Keratinocyte (primary cell): ENCODE measurements at regions not wholly inside any gene's neighbourhood (a gene's known extent, or its start where the extent isn't known, plus 50 kb on each side); places are given as distances from the start of the nearest gene placed in this dataset.

Source experiments
- DNase-seq: peaks from one replicate; pipeline ENCODE4 v3.0.0-alpha.2; 2011; ENCODE audit warnings: low read depth, missing footprints, low spot score
- FAIRE-seq: peaks from 2 replicates; lab custom pipeline; 2011; peaks lifted over from hg19 to GRCh38; lab: Jason Lieb, UNC
- H2AFZ ChIP-seq: 2 replicates; pipeline ENCODE4 v1.6.0; 2012; ENCODE audit warnings: low read length, control low read depth, inconsistent platforms; ENCODE audit not compliant: control insufficient read depth
- H3K27ac ChIP-seq: 2 replicates; pipeline ENCODE4 v1.5.1; 2011; ENCODE audit warnings: low read length; ENCODE audit not compliant: control insufficient read depth, insufficient read depth
- H3K27me3 ChIP-seq: 3 replicates; pipeline ENCODE4 v1.6.0; 2011; ENCODE audit warnings: low read length; ENCODE audit not compliant: control insufficient read depth, insufficient read depth; ENCODE audit errors: extremely low read depth
- H3K36me3 ChIP-seq, 2 experiments: 2 replicates in 1 of 2; 3 replicates in 1 of 2; pipeline ENCODE4 v1.5.1; 2011; ENCODE audit warnings: low read length in 2 of 2, mild to moderate bottlenecking in 1 of 2; ENCODE audit not compliant: control insufficient read depth in 2 of 2, insufficient read depth in 2 of 2; ENCODE audit errors: extremely low read depth in 1 of 2
- H3K4me1 ChIP-seq: 3 replicates; pipeline ENCODE4 v1.5.1; 2011; ENCODE audit warnings: low read length; ENCODE audit not compliant: control insufficient read depth, insufficient read depth; ENCODE audit errors: extremely low read depth
- H3K4me2 ChIP-seq: 3 replicates; pipeline ENCODE4 v1.6.0; 2011; ENCODE audit warnings: low read depth, low read length; ENCODE audit not compliant: control insufficient read depth, insufficient read depth; ENCODE audit errors: extremely low read depth
- H3K4me3 ChIP-seq, 3 experiments: fragments of 200-600 bp in 1 of 3; sonication (generic) in 1 of 3; 2 replicates in 2 of 3; 3 replicates in 1 of 3; pipeline ENCODE4 v1.5.1; 2011 to 2016; ENCODE audit warnings: low read length in 3 of 3, mild to moderate bottlenecking in 3 of 3, control low read depth in 2 of 3, inconsistent platforms in 1 of 3, low read depth in 1 of 3, mixed read lengths in 1 of 3, mixed run types in 1 of 3, moderate library complexity in 1 of 3; ENCODE audit not compliant: control insufficient read depth in 2 of 3, insufficient read depth in 2 of 3; ENCODE audit errors: extremely low read depth in 1 of 3
- H3K79me2 ChIP-seq: 2 replicates; pipeline ENCODE4 v1.6.0; 2012; ENCODE audit warnings: low read length; ENCODE audit not compliant: control insufficient read depth, insufficient read depth
- H3K9ac ChIP-seq: 3 replicates; pipeline ENCODE4 v1.6.0; 2011; ENCODE audit warnings: low read length; ENCODE audit not compliant: control insufficient read depth, insufficient read depth; ENCODE audit errors: extremely low read depth
- H3K9me1 ChIP-seq: 3 replicates; pipeline ENCODE4 v1.6.0; 2011; ENCODE audit warnings: low read length; ENCODE audit not compliant: control insufficient read depth, insufficient read depth; ENCODE audit errors: extremely low read depth
- H3K9me3 ChIP-seq: 2 replicates; pipeline ENCODE4 v1.5.1; 2012; ENCODE audit warnings: low read depth, low read length; ENCODE audit not compliant: control insufficient read depth
- H4K20me1 ChIP-seq: 3 replicates; pipeline ENCODE4 v1.6.0; 2011; ENCODE audit warnings: low read length; ENCODE audit not compliant: control insufficient read depth, insufficient read depth; ENCODE audit errors: extremely low read depth
- CTCF ChIP-seq, 3 experiments: IDR thresholded peaks in 1 of 3; conservative IDR thresholded peaks in 1 of 3; optimal IDR thresholded peaks in 1 of 3; 2 replicates in 2 of 3; 3 replicates in 1 of 3; pipeline versions ENCODE3 to v1.5.1; 2011; ENCODE audit warnings: low read length in 3 of 3, mild to moderate bottlenecking in 3 of 3, moderate library complexity in 2 of 3, control low read depth in 1 of 3, inconsistent platforms in 1 of 3; ENCODE audit not compliant: insufficient read depth in 2 of 3; ENCODE audit errors: extremely low read depth in 1 of 3
- EZH2 ChIP-seq: IDR thresholded peaks from one replicate; pipeline ENCODE4 v1.6.1; 2012; ENCODE audit warnings: inconsistent platforms, mild to moderate bottlenecking, low read length, moderate library complexity
- dilution Hi-C: fragments of 300-500 bp; cut with MboI; formaldehyde crosslinking; loops from one replicate; pipeline ENCODE4 v1.7.0; 2020; ENCODE audit warnings: low sequenced_read_pairs; ENCODE audit not compliant: extremely low pct_ligation_motif_present

DNA sequence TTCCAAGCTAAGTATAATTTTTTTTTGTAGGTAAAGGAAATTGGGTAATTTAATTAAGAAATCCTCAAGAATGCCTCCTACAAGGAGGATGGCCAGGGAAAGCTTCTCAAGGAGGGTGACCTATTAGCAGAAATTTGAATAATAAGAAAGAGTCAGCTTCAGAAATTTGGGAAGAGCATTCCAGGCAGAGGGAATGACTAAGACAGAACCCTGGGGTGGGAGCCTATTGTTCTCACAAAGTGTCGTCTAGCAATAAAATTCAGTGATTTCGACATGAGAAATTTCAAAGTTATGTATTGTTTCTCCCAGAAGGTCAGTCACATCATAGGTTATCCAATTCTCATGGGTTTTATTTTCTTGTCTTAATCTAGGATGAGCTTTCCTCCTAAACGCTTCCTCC is 1168.4 kb downstream of the AACS start:
- no peak for DNase-seq

DNA sequence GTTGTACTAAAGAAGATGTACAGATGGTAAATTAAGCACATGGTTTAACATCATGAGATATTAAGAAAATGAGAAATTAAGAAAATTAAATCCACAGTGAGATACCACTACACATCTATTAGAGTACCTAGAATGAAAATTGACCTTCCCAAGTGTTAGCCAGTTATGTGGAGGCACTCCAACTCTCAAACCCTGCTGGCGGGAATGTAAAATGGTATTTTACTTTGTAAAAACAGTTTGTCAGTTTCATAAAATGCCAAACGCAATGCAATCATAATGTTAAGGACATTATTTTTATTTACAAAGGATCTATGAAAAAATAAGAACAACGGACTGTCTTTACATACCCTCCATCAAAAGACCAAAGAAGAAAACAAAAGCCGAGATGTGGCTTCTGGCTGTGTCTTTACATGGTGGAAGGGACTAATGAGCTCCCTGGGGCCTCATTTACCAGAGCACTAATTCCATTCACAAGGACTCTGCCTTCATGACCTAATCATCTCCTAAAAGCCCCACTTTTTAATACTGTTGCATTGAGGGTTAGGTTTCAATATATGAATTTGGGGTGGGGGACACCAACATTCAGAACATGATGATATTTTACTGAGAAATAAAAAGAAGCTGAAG is 1178.7 kb downstream of the AACS start:
- Histone ChIP-seq H3K27me3 (no peaks in the 10 kb centered on the region), H3K27ac (no peak overlapping the region), H4K20me1 (no peaks in the 10 kb centered on the region), H3K9me3 (no peaks in the 10 kb centered on the region), H3K9me1 (no peaks in the 10 kb centered on the region), H2AFZ (no peak overlapping the region), H3K36me3 (no peaks in the 10 kb centered on the region), H3K4me1 (no peaks in the 10 kb centered on the region), H3K4me3 (no peak overlapping the region), H3K4me2 (no peak overlapping the region), H3K9ac (no peak overlapping the region), H3K79me2 (no peaks in the 10 kb centered on the region)
- DNase-seq: no peak
- dilution Hi-C loops: no loop called here
- FAIRE-seq: no peak
- TF ChIP-seq CTCF (optimal IDR thresholded peaks at IDR 0.05 in 1 of 3, IDR thresholded peaks at IDR 0.05 in 1 of 3, conservative IDR thresholded peaks at IDR 0.05 in 1 of 3; ENCODE audit: extremely low read depth in 1 of 3, insufficient read depth in 2 of 3, low read length in 3 of 3) (no peak), EZH2 (no peak)

More for the DNA sequence above, 1168.4 kb downstream of the AACS start:
- dilution Hi-C loops: no loop called here
- Histone ChIP-seq H4K20me1 (no peaks in the 10 kb centered on the region), H3K36me3 (no peaks in the 10 kb centered on the region), H3K4me3 (no peak overlapping the region), H3K79me2 (no peaks in the 10 kb centered on the region), H3K4me2 (no peak overlapping the region), H3K4me1 (no peaks in the 10 kb centered on the region), H3K9ac (no peak overlapping the region), H3K27me3 (no peaks in the 10 kb centered on the region), H3K9me3 (no peaks in the 10 kb centered on the region), H3K27ac (no peak overlapping the region), H3K9me1 (no peaks in the 10 kb centered on the region), H2AFZ (no peak overlapping the region)
- TF ChIP-seq EZH2 (no peak), CTCF (optimal IDR thresholded peaks at IDR 0.05 in 1 of 3, IDR thresholded peaks at IDR 0.05 in 1 of 3, conservative IDR thresholded peaks at IDR 0.05 in 1 of 3; ENCODE audit: extremely low read depth in 1 of 3, insufficient read depth in 2 of 3, low read length in 3 of 3) (no peak)
- no peak for FAIRE-seq
